Astrocyte (in vitro differentiated cells and primary cell): ENCODE measurements at regions not wholly inside any gene's neighbourhood (a gene's known extent, or its start where the extent isn't known, plus 50 kb on each side); places are given as distances from the start of the nearest gene placed in this dataset.

Experiments used
- DNase-seq: peaks from one replicate; pipeline ENCODE4 v3.0.0-alpha.2; 2010; ENCODE audit warnings: low read depth
- FAIRE-seq: peaks from 2 replicates; lab custom pipeline; 2011; peaks lifted over from hg19 to GRCh38; lab: Jason Lieb, UNC
- H2AFZ ChIP-seq: 2 replicates; pipeline ENCODE4 v1.6.0; 2012; ENCODE audit warnings: low read depth, low read length, inconsistent platforms
- H3K27ac ChIP-seq: 2 replicates; pipeline ENCODE4 v1.5.1; 2011; ENCODE audit warnings: low read depth, low read length, inconsistent platforms
- H3K27me3 ChIP-seq: 2 replicates; pipeline ENCODE4 v1.6.0; 2011; ENCODE audit warnings: low read length, inconsistent platforms; ENCODE audit not compliant: insufficient read depth
- H3K36me3 ChIP-seq: 2 replicates; pipeline ENCODE4 v1.5.1; 2011; ENCODE audit warnings: low read length, inconsistent platforms; ENCODE audit not compliant: insufficient read depth
- H3K4me1 ChIP-seq: 2 replicates; pipeline ENCODE4 v1.5.1; 2011; ENCODE audit warnings: low read length, inconsistent platforms; ENCODE audit not compliant: insufficient read depth
- H3K4me2 ChIP-seq: 2 replicates; pipeline ENCODE4 v1.6.0; 2012; ENCODE audit warnings: low read length, inconsistent platforms
- H3K4me3 ChIP-seq: 2 replicates; pipeline ENCODE4 v1.5.1; 2011; ENCODE audit warnings: low read depth, mild to moderate bottlenecking, low read length, inconsistent platforms; ENCODE audit not compliant: insufficient read depth
- H3K79me2 ChIP-seq: 2 replicates; pipeline ENCODE4 v1.6.0; 2012; ENCODE audit warnings: mild to moderate bottlenecking, low read length, inconsistent platforms; ENCODE audit not compliant: insufficient read depth
- H3K9ac ChIP-seq: 2 replicates; pipeline ENCODE4 v1.6.0; 2012; ENCODE audit warnings: mild to moderate bottlenecking, low read length, inconsistent platforms
- H3K9me3 ChIP-seq: 2 replicates; pipeline ENCODE4 v1.5.1; 2012; ENCODE audit warnings: low read depth, mild to moderate bottlenecking, low read length, inconsistent platforms; ENCODE audit not compliant: insufficient read depth
- H4K20me1 ChIP-seq: 2 replicates; pipeline ENCODE4 v1.6.0; 2012; ENCODE audit warnings: low read length, inconsistent platforms; ENCODE audit not compliant: insufficient read depth
- H3K27ac Mint-ChIP-seq: one replicate; pipeline ENCODE4 v1.8.0; 2021; ENCODE audit warnings: mild to moderate bottlenecking, mixed read lengths; ENCODE audit not compliant: unreplicated experiment
- H3K27me3 Mint-ChIP-seq: one replicate; pipeline ENCODE4 v1.8.0; 2021; ENCODE audit warnings: low read depth, mixed read lengths; ENCODE audit not compliant: unreplicated experiment
- H3K36me3 Mint-ChIP-seq: one replicate; pipeline ENCODE4 v1.8.0; 2021; ENCODE audit warnings: low read depth, mixed read lengths; ENCODE audit not compliant: unreplicated experiment
- H3K4me1 Mint-ChIP-seq: one replicate; pipeline ENCODE4 v1.8.0; 2021; ENCODE audit warnings: low read depth, mixed read lengths; ENCODE audit not compliant: unreplicated experiment
- H3K4me3 Mint-ChIP-seq: one replicate; pipeline ENCODE4 v1.8.0; 2021; ENCODE audit warnings: mild to moderate bottlenecking, moderate library complexity, mixed read lengths; ENCODE audit not compliant: unreplicated experiment
- H3K9me3 Mint-ChIP-seq: one replicate; pipeline ENCODE4 v1.8.0; 2021; ENCODE audit warnings: mild to moderate bottlenecking, mixed read lengths; ENCODE audit not compliant: unreplicated experiment
- EZH2 ChIP-seq: IDR thresholded peaks from 2 replicates; pipeline ENCODE4 v1.6.1; 2012; ENCODE audit warnings: mild to moderate bottlenecking, low read length, inconsistent platforms; ENCODE audit not compliant: insufficient read depth
- TF ChIP-seq, protein P1 (sequence below): IDR thresholded peaks from 2 replicates; pipeline ENCODE4 v1.5.1; 2011; ENCODE audit warnings: low read depth, mild to moderate bottlenecking, inconsistent platforms, low read length, moderate library complexity; ENCODE audit not compliant: insufficient read depth

DNA sequence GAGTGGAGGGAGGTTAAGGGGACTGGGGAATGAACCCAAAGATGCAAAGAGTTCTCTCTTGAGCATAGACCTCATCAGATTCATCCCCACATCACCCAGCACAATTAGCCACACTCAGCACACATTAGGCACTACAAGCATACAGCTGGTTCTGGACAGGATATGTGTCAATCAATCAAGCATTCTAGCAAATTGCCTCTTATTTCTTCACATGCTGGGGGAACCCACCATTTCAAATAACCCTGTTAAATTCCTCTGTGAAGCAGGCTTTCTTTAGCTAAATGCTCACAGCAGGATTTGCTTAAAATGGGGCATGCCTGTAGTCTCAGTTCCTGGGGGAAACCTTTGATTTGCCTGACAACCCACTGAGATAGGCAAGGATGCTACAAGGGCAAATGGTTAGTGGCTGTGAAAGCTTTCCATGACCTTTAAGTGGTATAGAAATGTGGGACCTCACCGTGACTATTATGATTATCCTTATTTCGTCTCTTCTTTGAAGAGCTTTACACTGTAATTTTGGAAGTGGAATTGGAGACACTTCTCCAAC lies 193.4 kb upstream of the ZMIZ1 start:
- Mint-ChIP-seq H3K27me3 (peaks cover 34% of the 10 kb centered on the region), H3K4me1 (no peaks in the 10 kb centered on the region), H3K27ac (no peak overlapping the region), H3K9me3 (peaks cover 10% of the 10 kb centered on the region), H3K36me3 (peaks cover 8% of the 10 kb centered on the region), H3K4me3 (no peak overlapping the region)
- H3K4me3 ChIP-seq: no peak overlapping the region
- DNase-seq (no peak), FAIRE-seq (no peak)
- no peak overlapping the region for H3K4me2 ChIP-seq
- TF ChIP-seq, protein P1, sequence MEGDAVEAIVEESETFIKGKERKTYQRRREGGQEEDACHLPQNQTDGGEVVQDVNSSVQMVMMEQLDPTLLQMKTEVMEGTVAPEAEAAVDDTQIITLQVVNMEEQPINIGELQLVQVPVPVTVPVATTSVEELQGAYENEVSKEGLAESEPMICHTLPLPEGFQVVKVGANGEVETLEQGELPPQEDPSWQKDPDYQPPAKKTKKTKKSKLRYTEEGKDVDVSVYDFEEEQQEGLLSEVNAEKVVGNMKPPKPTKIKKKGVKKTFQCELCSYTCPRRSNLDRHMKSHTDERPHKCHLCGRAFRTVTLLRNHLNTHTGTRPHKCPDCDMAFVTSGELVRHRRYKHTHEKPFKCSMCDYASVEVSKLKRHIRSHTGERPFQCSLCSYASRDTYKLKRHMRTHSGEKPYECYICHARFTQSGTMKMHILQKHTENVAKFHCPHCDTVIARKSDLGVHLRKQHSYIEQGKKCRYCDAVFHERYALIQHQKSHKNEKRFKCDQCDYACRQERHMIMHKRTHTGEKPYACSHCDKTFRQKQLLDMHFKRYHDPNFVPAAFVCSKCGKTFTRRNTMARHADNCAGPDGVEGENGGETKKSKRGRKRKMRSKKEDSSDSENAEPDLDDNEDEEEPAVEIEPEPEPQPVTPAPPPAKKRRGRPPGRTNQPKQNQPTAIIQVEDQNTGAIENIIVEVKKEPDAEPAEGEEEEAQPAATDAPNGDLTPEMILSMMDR: no peak
- no peak for TF ChIP-seq EZH2
- no peak overlapping the region for H3K27ac ChIP-seq
- no peak overlapping the region for H2AFZ ChIP-seq
- H4K20me1 ChIP-seq: no peaks in the 10 kb centered on the region
- H3K79me2 ChIP-seq: no peaks in the 10 kb centered on the region
- H3K27me3 ChIP-seq: peaks cover 8% of the 10 kb centered on the region
- H3K9ac ChIP-seq: no peak overlapping the region
- no peaks in the 10 kb centered on the region for H3K9me3 ChIP-seq
- H3K4me1 ChIP-seq: no peaks in the 10 kb centered on the region
- no peaks in the 10 kb centered on the region for H3K36me3 ChIP-seq

DNA sequence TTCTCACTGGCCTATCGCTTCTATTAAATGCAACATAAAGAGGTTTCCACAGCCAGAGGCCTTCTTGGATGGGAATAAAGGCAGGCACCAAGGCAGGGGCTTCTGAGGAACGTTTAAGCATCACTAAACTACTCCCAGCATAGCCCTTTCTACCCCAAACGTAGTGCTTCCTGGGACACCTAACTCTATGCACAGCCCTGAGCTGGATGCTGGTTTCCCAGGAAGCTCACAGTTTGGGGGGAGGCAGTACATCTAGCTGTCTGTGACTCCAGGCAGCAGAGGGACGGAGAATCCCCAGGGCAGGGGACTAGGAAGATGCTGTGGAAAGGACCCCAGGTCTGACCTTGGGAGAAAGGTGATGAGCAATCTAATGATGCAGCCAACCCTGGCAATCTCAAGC lies 192.8 kb upstream of the ZMIZ1 start:
- Mint-ChIP-seq H3K27me3 (peaks cover 31% of the 10 kb centered on the region), H3K27ac (no peak overlapping the region), H3K4me3 (no peak overlapping the region), H3K4me1 (no peaks in the 10 kb centered on the region), H3K9me3 (peaks cover 10% of the 10 kb centered on the region), H3K36me3 (peaks cover 7% of the 10 kb centered on the region)
- Histone ChIP-seq H3K79me2 (no peaks in the 10 kb centered on the region), H3K27ac (no peak overlapping the region), H3K4me3 (no peak overlapping the region), H3K9me3 (no peaks in the 10 kb centered on the region), H3K36me3 (no peaks in the 10 kb centered on the region), H3K9ac (no peak overlapping the region), H3K27me3 (peaks cover 8% of the 10 kb centered on the region), H3K4me2 (no peak overlapping the region), H2AFZ (no peak overlapping the region), H3K4me1 (no peaks in the 10 kb centered on the region), H4K20me1 (no peaks in the 10 kb centered on the region)
- TF ChIP-seq, protein P1: no peak
- TF ChIP-seq EZH2: no peak
- DNase-seq (no peak), FAIRE-seq (no peak)

DNA sequence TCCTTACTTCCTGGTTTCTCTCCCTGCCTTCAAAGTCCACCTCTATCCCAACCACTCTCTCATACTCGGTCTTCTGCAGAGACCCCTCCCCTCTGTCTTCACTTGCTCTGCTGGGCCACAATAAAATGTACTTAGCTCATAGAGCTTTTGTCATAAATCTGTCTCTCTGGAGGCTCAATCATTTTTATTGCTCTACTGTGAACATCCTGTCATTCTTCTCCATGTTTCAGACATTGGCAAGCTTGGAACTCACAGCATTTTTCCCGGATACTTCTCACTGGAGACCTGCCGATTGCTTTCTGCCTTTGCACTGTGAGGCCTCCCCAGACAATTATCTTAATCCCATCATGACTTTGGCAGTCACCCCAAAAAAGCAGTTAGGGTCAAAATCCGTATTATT lies 192.3 kb upstream of the ZMIZ1 start:
- Mint-ChIP-seq H3K4me3 (no peak overlapping the region), H3K27me3 (peaks cover 27% of the 10 kb centered on the region), H3K4me1 (no peaks in the 10 kb centered on the region), H3K9me3 (peaks cover 10% of the 10 kb centered on the region), H3K36me3 (peaks cover 6% of the 10 kb centered on the region), H3K27ac (no peak overlapping the region)
- no peak overlapping the region for H2AFZ ChIP-seq
- no peak overlapping the region for H3K9ac ChIP-seq
- H3K4me1 ChIP-seq: no peaks in the 10 kb centered on the region
- no peaks in the 10 kb centered on the region for H3K36me3 ChIP-seq
- H3K27me3 ChIP-seq: peaks cover 8% of the 10 kb centered on the region
- no peak overlapping the region for H3K27ac ChIP-seq
- TF ChIP-seq, protein P1: no peak
- TF ChIP-seq EZH2: no peak
- no peaks in the 10 kb centered on the region for H3K79me2 ChIP-seq
- no peaks in the 10 kb centered on the region for H4K20me1 ChIP-seq
- DNase-seq (no peak), FAIRE-seq (no peak)
- no peak overlapping the region for H3K4me3 ChIP-seq
- no peak overlapping the region for H3K4me2 ChIP-seq
- no peaks in the 10 kb centered on the region for H3K9me3 ChIP-seq
